Stimulated activated CD4-positive, alpha-beta T cell treated with anti-CD3 and anti-CD28 coated beads, Interleukin-12 subunit alpha, Interleukin-12 subunit beta, amount 100 ng/mL, for 24 hours (primary cell): ENCODE measurements at regions not wholly inside any gene's neighbourhood (a gene's known extent, or its start where the extent isn't known, plus 50 kb on each side); places are given as distances from the start of the nearest gene placed in this dataset.

Experiments
- DNase-seq, 2 experiments: peaks; one replicate each; pipeline ENCODE4 v3.0.0-alpha.2; 2020; ENCODE audit warnings: low read depth in 2 of 2

DNA sequence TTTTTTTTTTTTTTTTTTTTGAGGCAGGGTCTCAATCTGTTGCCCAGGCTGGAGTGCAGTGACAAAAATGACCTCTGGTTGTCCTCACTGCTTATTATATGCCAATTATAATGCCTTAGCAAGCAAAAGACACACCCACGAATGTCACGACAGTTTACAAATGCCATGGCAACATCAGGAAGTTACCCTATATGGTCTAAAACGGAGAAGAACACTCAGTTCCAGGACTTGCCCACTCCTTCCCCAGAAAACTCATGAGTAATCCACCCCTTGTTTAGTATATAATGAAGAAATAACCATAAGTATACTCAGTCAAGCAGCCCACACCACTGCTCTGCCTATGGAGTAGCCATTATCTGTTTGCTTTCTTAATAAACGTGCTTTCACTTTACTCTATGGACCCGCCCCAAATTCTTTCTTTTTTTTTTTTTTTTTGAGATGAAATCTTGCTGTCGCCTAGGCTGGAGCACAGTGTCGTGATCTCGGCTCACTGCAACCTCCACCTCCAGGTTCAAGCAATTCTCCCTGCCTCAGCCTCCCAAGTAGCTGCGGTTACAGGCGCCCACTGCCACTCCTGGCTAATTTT is 106.2 kb downstream of the SMIM20 start:
- no peak for DNase-seq

DNA sequence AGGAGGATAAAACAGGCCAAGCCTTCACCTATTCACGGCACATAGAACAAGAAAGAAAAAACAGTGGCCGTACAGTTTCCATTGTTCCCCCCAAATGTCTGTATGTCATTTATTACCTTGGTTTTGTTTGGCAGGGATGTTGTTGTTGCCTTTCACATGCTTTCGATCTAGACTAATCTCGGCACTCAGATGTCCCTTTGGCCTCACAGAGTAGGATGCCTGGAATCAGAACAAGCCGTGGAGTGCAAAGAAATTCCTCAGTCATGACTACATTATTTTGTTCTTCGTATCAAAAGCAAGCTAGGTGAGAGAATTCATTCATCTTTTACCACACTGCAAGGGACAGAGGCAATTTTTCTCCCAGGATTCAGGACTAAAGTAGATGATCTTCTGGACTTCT is 106.9 kb downstream of the SMIM20 start:
- no peak for DNase-seq

DNA sequence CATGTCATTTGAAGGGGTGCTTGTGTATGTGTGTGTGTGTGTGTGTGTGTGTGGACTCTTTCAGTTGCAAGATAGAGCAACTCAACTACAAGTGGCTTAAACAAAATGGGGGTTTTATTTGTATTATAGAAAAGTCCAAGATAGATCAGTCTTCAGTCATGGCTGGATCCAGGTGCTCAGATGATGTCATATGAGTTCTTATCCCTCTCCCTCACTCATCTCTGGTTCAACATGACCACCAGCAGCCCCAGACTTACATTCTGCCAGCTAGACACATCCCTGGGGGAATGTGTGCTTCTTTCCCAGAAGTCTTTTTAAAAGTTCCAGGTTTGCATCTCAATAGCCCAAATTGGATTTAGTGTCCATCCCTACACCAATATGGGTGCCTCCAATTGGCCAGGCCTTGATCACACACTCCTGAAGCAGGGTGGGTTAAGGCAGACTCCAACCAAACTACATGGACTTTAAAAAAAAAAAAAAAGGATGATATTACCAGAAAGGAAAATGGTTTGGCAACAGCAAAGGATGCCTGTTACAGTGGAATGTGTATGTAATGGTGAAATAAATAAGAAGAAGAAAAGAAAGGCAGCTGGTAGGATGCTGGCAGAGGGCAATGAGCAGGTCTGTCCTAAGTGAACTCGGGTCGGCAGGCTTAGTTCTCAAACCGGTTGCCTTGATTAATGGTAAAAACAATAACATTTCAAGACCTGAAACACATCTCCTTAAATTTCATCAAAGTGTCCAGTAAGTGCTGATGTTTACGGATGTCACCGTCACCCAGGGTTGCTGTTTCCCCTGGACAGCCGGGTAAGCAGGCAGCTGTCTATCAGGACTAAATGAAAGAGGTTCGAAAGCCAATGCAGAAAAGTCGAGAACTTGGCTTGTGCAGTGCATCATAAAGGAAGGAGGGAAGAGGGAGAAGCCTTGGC is 107.7 kb downstream of the SMIM20 start:
- no peak for DNase-seq

DNA sequence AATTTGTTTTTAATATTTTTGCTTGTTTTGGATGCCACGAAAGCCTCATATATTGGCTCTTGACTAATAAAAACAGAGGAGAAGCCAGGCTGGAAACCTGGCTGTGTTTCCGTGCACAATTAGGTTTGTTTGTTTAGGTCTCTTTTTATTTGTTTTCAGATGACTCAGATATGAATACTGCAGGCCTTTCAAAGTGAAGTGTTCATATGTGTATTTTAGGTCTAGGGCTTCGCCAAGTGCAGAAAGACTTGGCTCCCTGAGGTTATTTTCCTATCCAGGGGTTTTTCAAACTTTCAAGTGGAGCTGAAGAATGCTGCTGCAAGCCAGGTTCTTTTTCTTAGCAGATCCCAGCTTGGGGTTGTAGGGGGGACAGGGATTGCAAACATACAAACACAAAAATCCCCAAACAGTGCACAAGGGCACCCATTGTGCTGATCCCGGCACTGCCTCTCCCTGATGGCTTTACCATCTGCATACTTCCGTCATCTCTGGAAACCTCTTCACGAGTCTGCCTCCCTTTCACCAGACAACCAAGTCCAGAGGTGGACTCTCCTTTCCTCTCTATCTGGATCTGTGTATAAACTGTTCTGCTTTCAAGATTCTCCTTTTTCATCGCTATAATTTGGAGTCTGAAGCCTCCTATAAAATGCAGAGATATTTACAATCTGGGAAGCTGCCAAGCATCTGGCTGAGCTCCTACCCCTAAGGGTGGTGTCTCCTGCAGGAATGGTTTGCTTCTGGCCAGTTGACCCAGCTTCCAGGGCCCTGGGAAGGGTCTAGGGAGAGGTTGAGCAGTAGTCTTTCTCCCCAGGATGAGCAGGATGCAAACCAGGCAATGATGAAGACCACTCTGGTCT is 108.6 kb downstream of the SMIM20 start:
- DNase-seq: no peak

DNA sequence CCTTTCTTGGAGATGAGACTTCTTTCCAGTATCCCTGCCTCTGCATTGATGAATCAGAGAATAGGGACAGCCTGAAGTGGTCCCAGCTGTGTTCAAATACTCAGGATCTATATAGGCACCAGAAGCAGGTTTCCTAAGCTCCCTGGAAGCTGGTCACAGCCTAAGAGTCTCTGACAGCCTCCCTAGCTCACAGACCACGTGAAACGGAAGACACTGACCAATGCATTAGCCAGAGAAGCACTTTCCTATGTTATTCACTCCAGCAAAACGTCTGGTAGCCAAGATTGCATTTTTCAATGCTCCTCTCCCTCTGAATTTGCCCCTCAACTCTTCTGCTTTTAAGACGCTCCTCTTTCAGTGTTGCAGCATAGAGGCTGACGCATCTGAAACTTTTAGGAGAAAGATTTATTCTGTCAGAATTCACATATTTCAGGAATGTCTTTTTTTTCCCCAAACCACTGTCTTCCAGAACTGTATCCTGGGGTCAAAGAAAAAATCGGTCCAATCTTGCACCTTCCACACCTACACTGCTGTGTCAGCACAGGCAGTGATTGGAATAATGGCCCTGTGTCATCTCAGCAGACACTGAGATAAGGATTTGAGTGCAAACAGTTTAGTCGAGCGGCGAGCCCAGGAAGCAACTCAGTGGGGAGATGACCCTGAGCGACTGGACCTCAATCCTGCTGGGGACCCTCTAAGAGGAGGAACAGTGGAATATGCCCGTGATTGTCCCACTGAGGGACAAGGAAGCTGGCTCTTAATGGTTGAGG is 109.4 kb downstream of the SMIM20 start:
- no peak for DNase-seq

DNA sequence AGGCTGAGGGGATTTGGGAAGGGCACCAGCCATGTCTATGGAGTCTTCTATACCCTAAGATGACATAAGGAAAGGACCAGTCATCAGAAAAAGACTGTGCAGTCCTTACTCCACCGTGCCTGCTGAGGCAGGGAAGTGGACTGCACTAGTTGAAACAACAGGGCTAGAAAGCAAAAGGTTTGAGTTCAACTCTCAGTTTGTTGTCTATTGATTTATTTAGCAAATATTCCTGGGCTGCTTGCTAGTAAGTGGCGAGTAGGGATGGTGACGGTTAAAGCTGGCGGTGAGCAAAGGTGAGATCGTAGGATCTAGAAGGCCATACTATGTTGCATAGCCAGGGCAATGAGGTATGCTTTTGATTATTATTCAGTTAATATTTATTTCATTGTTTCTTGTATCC is 110.1 kb downstream of the SMIM20 start:
- no peak for DNase-seq

DNA sequence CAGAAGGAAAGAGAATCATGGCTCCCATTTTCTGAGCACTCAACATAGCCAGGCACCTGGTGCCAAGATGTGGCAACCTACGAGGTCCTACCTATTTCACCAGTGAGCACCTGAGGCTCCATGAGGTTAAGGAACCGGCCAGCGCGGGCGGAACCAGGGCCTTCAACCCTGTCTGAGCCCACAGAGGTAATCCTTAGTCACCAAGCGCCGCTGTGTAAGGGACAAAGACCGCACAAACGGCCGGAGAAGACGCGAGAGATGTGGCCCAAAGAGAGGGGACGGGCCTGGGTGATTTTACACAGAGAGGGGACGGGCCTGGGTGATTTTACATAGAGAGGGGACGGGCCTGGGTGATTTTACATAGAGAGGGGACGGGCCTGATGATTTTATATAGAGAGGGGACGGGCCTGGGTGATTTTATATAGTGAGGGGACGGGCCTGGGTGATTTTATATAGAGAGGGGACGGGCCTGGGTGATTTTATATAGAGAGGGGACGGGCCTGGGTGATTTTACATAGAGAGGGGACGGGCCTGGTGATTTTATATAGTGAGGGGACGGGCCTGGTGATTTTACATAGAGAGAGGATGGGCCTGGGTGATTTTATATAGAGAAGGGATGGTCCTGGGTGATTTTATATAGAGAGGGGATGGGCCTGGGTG is 114.2 kb downstream of the SMIM20 start:
- DNase-seq: no peak

DNA sequence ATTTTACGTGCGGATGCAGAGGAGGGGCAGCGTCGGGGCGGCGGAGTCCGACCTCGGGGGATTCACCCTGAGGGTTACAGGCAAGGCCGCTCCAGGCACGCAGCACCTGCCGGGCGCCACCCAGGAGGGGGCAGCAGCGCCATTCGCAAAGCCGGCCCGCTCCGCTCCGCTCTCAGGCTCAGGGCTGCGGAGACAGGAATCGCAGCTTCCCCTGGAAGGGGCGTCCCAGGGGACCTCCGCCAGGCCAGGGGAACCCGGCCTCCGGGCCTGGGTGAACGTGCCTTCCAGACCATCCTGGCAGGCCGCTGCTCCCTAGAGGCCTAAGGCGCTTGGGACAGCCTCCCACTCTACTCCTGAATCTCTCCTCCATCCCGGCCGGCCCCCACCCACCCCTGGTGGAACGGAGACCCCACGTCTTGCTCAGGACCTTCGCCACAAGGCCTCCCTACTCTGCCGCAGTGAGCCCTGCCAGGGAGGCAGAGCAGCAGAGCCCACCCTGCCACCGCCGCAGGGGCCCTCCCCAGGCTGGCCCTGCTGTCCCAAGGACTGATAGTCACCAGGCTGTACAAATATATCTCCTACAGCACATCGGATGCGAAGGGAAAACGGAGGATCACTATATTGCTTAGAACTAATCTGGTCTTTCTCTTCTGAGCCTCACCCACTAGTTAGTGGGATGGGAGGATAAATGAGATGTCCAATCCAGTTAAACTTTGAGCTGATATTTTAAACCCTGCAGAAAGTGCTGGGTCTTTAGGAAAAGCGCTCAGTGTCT is 115.0 kb downstream of the SMIM20 start:
- DNase-seq: peak; percentile 63 to 74

DNA sequence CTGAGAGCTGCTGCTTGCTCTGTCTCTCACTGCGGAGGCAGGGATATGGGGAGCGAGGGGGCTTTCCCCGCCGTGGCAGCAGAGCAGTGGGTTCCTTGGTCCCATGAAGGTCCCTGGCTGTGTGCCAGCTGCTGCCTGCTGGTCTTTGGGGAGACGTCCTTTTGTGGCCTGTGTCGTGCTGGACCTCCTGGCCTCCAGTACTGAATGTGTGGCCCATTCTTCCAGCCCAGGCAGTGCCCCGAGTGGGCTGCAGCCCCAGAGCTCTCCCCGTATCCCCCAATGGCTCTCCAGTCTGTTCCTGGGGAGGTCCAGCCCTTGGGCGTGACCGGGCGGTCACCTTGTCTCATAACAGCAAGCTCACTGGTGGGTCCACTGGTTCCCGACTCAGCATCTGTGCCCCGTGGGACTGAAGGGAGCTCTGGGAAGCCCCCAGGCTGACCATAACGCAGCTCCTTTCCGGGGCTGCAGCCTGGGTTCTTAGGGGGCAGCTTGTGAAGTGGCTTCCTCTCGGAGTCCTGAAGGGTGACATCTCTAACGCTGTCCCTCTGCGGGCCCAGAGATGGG is 115.6 kb downstream of the SMIM20 start:
- no peak for DNase-seq

DNA sequence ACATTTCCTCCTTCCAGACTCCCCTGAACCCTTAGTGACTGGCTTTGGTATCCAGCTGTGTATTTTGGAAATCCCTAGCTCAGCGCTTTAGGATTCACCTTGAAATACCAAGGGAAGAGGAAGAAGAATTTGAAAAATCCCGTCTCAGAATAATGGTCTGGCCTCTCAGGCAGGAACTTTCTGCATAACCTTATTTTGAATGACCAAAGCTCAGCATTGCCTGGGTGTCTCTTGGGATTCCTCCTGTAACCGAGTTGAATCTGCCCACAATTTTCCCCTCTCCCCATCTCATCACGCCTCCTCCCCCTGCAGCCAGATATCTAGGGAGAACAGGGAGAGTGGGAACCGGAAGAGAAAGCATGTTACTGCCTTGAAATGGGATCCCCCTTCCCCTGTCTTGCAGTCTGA is 116.2 kb downstream of the SMIM20 start:
- DNase-seq: no peak

DNA sequence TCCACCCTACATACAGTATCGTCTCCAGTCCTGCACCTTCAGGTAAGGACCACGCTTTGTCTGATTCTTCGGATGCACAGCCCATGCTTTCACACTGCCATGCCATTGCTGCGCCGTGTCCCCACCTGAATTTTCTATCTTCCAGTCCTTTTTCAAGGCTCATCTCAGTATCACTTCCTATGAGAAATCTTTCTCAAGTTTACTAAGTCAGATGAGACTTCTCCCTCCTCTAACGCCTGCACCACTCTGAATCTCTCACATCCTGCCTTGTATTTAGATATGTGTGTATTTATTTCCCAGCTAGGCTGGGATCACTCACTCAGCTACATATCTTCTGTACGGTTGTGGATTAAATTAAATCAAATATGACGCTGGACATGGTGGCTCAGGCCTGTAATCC is 116.8 kb downstream of the SMIM20 start:
- no peak for DNase-seq

DNA sequence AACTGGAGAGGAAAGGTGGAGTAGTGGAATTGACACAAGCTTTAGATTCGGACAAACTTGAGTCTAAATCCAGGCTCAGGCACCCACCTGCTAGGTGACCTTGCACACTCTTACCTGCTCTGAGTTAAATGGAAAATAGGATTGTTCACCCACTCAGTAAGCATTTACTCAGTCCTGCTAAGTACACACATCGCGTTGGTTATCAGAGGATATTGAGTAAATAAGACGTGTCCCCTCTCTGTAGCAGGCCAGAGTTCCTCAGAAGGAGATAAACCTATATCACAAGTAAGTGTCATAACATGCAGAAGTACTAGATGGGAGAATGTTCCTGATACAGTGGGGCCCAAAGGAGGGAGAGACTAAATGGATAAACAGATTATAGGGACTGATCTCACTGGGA is 117.7 kb downstream of the SMIM20 start:
- no peak for DNase-seq

DNA sequence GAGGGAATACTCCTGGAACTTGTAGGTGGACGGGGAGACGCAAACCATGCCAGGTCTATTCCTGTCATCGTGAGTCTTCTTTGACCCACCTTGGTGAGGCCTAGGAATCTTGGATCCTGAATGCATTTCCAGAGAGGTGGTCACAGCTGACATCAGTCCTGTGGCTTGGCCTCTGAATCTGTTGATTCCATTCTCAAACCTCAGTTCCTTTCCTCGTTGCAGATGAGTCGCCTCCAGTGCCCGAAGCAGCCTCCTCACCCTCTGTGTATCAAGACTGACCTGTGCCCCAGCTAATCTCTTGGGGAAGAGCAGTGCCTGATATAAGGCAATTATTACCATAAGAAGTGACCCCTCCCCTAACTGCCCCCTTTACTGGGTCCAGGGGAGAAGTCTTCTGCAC is 118.1 kb downstream of the SMIM20 start:
- no peak for DNase-seq

DNA sequence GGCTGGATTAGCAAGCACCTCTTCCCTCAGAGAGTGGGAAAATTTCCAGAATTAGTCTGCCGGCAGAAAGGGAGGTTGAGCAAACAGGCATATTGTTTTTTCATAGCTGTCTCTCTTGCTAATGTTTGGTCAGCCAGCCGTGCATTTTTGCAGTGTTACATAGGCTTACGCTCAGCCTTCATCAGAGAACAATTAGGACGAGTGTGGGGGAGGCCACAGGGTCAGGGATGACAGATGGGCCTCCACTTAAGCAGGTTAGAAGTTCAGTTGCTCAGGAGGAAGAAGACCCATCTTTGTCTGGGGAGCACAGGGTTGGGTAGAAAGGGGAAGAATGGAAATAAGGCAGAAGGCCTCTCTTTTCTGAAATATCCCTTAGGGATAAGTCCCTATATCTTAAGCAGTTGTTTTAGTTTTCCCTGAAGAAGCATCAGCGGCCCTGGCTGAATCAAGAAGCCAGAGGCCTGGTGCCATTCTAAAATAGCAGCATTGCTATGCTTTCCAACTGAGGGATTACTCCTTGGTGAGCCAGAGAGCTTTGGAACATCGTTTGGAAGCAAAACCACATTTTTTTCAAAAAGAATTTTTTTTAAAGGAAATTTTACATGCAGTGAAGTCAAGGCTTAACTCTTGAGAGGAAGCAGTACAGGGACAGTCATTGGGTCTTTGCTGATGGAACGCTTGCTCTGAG is 118.8 kb downstream of the SMIM20 start:
- DNase-seq: no peak

DNA sequence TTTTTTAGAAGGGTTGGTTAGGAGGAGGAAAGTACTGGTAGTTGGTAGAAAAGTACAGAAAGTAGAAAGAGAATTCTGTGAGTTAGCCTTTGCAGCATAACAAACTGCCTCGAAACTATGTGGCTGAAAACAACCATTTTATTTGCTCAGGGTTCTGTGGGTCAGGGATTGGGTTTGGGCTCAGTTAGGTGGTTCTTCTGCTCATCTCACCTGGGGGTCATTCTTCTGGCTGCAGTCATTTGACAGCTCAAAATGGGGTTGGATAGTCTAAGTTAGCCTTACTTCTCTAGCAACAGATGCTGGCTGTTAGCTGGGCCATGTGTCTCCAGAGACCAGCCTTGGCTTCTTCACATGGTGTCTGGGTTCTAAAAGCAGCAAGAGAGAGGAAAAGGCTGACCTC is 119.4 kb downstream of the SMIM20 start:
- DNase-seq: no peak

DNA sequence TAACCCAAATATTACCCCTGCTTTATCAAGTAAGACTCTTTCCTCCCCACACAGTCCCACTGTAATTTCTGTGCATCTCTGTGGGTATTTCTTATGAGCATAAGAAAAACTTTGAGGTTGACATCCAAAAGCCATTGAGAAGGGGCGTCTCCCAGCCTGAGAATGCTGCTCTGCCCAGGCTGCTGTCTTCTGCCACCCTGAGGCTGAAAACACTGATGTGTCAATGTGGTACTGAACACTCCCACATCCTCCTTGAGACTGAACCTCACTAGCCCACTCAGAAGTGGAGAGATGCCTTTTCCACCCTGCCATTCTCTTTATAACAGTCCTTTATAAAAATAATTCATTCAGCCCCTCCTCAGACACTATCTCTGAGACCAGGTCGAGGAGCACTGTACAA is 120.8 kb downstream of the SMIM20 start:
- DNase-seq: no peak

DNA sequence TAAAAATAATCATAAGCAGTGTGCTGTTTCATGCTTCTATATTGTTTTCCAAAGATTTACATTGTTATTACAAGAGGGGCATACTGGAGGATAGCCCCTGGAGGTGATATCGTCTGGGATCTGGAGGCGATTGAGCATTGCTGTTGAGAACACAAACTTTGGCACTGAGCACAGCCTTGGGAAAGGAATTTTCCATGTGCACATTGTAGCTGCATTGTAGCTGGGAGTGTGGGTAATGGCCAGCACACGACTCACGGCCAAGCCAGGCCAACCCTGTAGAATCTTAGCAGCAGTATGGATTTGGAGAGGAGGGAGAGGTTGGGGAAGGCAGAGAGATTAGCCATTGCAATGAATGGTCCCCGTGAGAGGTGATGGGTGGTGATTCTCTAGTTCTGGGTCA is 121.9 kb downstream of the SMIM20 start:
- no peak for DNase-seq

DNA sequence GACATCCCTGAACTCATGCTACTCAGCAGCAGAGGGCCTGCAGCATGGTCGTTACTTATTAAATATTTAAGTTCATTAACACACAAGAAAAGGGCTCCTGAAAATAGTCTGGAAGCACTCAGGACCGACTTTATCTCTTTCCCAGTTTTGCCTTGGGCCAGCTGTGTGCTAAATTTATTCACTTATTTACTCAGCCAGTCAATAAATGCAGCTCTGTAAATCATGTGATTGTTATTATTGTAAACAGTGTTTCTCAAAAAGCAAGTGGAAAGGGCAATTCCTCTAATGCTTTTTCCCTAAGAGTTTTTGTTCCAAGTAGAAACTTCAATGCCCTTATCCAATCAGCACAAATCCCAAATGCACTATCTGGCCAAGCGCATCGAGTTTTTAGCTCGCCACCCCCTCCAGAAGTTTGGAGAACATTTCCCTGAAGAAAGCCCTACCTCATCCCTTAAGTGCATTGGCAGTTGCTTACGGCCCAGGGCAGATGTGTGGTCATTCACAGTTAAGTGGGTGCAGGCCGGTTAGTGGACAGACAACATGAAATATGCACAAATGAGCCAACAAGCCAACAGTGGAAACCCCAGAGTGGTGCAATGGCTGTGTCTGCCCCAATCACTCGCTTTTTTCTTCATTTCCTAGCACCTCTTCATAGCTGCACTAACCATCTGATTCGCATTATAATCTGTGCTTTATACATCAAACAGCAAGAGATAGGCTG is 125.8 kb downstream of the SMIM20 start:
- DNase-seq: no peak

DNA sequence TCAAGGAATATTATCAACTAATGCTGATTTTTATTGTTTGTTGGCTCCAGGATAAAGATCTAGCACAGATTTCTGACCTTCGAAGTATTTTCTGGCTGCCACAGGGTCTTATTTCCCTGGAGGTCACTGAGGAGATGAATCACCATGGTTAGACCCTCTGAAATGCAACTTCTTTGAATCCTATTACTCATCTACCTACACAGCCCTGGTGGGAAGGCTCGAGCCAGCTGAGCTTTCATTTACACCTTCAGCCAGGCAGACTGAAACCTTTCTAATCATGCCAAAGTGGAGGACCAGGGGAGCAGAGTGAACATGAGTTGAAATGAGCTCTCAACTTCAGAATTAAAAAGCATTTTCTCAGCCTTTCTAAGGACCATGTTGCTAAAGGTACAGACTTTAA is 130.5 kb downstream of the SMIM20 start:
- no peak for DNase-seq
